Kasumi-1 (cell line): ENCODE measurements at regions not wholly inside any gene's neighbourhood (a gene's known extent, or its start where the extent isn't known, plus 50 kb on each side); places are given as distances from the start of the nearest gene placed in this dataset.

Experiments
- DNase-seq, 2 experiments: peaks; one replicate each; lab custom pipeline; 2025; lab: John Stamatoyannopoulos, UW

- DNase-seq: no peak
Measured at GRCh38 chr1:38285807-38286530, 239.4 kb upstream of the POU3F1 start.

GRCh38 chr1:38284953-38285352 is 238.4 kb upstream of the POU3F1 start:
- DNase-seq: no peak

- DNase-seq: no peak
Measured at GRCh38 chr1:38283696-38284470, 237.3 kb upstream of the POU3F1 start.

GRCh38 chr1:38279148-38279547 is 232.6 kb upstream of the POU3F1 start:
- DNase-seq: no peak

- no peak for DNase-seq
Measured at GRCh38 chr1:38277646-38278045, 231.1 kb upstream of the POU3F1 start.

DNA sequence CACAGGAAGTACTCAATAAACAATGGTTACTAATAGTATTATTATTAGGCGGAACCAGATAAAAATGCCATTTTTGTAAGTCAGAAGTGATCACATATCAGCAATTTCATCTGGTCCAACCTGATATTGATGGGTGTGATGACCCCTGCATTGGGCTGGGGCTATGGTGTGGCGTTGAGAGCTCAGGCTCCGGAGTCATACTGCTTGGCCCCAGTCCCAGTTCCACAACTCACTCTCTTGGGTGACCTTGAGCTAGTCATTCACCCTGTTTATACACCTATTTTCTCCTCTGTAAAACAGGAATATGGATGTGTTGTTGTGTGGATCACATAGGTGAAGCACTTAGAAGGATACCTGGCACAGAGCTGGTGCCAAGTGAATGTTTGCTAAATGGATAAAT is 229.4 kb upstream of the POU3F1 start:
- DNase-seq: no peak

- no peak for DNase-seq
Measured at GRCh38 chr1:38274974-38275373, 228.4 kb upstream of the POU3F1 start.

GRCh38 chr1:38273196-38273804 is 226.7 kb upstream of the POU3F1 start:
- DNase-seq: no peak

DNA sequence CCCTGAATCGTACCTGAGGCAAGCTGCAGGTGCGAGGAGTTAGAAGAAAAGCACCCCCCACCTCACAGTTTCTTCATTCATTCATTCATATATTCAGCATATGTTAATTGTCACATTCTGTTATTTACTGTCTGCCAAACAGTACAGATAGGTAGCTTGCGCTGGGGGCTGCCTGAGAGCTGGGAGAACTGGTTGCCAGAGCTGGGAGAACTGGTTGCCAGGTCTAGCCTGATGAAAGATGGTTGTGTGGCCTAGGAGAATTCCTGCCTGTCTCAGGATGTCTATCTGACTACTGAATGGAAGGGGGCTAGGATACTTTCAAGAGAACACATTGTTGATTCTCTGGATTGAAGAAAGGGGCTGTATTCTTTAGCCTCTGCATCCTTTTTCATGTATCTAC is 225.9 kb upstream of the POU3F1 start:
- no peak for DNase-seq

- DNase-seq: no peak
Measured at GRCh38 chr1:38270849-38271633, 224.4 kb upstream of the POU3F1 start.

DNA sequence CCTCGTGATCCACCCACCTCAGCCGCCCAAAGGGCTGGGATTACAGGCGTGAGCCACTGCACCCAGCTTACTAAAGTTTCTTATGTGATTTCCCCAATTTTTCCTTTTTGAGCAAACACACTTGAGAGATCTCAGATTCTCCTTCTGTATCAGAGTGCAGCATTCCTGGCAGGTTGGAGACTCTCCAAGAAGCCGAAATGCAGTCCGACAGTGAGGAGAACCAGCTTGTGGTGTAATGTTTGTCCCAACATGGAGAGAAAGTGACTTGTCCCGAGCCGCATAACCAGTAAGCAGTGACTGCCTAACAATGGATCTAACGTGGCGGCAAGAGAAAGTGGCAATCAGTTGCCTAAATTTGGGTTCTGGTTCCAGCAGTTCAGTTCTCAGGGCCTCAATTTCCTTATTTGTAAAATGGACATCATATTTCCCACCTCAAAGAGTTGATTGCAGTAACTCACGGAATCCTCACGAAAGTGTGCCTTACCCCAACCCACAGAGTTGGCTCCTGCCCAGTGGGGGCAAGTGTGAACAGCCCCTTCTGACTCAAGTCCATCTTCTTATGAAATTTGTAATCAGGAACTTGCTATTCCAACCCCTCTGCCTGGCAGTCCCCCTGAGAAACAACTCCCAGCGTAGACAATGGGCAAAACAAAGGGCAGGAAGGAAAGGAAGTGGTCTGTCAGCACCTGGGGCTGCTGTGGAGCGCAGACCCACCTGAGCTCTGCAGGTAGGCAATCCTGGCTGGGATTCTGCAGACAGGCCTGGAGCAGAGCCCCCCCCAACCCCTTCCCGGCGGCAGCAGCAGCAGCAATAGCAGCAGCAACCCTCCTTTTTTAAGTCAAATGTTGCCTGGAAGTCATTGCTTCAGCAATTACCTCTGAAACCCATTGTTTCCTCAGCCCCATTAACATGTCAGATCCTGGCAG is 223.6 kb upstream of the POU3F1 start:
- DNase-seq: no peak

GRCh38 chr1:38268226-38268625 is 221.6 kb upstream of the POU3F1 start:
- DNase-seq: no peak

- no peak for DNase-seq
Measured at GRCh38 chr1:38267037-38268036, 220.7 kb upstream of the POU3F1 start.

GRCh38 chr1:38266197-38266520 is 219.6 kb upstream of the POU3F1 start:
- DNase-seq: no peak

DNA sequence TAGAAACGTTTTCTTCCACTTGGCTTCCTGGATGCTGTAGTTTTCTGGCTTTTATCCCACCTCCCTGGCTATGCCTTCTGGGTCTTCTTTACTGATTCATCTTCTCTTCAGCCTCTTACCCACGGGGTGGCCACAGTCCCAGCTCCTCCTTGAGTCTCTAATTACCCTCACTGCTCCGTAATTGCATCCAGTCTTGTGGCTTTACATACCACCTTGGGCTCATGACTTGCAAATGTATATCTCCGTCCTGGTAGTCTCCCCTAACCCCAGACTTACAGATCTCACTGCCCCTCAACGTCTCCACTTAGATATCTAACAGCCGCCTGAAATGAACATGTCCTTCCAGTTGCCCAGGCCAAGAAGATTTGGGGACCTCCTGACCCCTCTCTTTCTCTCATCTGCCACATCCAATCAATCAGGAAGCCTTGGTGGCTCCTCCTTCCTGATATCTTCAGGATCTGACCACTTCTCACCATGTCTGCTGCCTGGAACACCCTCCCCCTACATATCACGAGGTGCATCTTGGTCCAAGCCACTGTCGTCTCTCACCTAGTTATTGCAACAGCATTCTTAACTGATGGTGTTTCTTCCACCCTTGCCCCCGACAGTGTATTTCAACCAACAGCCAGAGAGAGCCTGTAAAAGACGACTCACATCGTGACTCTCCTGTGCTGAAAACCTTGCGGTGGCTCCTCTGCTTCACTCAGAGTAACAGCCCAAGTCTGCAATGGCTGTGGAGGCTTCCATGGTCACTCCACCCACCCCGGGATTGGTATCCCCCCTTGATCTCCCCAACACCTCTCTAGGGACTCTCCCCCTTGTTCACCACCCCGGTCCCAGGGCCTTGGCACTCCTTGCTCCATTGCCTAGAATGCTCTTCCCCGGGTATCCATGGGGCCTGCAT is 219.0 kb upstream of the POU3F1 start:
- no peak for DNase-seq

DNA sequence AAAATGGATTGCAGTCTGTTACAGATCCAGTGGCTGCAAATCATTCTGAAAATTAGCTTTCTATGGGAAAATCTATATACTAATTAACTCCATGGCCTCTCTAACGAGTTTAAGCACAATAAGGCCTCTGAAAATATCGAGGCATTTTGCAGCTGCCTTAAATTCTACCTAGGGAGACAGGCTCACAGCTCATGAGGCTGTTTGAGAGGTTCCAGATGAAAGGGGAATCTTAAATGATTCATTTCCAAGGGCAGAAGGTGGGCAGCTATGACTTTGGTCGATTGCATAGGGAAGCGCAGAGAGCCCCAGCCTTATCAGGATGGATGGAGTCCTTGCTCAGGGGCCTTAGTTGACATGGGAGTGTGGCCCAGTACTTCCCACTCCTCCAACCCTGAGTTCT is 216.8 kb upstream of the POU3F1 start:
- no peak for DNase-seq

- DNase-seq: no peak
Measured at GRCh38 chr1:38261574-38261973, 215.0 kb upstream of the POU3F1 start.

GRCh38 chr1:38258085-38258627 is 211.6 kb upstream of the POU3F1 start:
- DNase-seq: no peak

DNA sequence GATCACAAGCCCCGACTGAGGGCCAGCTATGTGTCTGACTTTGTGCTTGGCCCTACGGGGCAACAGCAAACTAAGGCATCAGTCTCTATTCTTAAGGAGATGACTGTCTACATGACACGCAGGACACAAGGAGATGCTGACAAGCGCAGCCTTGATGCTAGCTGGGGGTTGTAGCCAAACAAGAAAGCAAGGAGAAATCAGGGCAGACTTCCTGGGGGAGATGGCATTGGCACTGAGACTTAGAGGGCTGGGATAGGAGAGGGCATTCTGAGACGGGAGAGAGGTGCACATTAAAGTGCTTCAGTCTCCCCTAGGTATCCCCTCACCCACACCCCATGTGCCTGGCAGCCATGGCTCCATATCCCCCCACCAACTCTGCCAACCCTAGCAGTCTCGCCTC is 210.8 kb upstream of the POU3F1 start:
- DNase-seq: no peak
